WI38 (cell line): ENCODE measurements at regions not wholly inside any gene's neighbourhood (a gene's known extent, or its start where the extent isn't known, plus 50 kb on each side); places are given as distances from the start of the nearest gene placed in this dataset.

Experiments used
- H3K4me3 ChIP-seq: 2 replicates; pipeline ENCODE4 v1.5.1; 2011; ENCODE audit warnings: low read depth, mild to moderate bottlenecking, control low read depth, low read length
- CTCF ChIP-seq: IDR thresholded peaks from 2 replicates; pipeline ENCODE4 v1.5.1; 2012; ENCODE audit warnings: low read depth, mild to moderate bottlenecking, control low read depth, low read length

GRCh38 chr16:60902114-60902513, 1134.1 kb downstream of the CDH8 start:
- TF ChIP-seq CTCF, result no peak
- H3K4me3 ChIP-seq, result no peak overlapping the region

- TF ChIP-seq CTCF, result no peak
- H3K4me3 ChIP-seq, result no peak overlapping the region
Measured at GRCh38 chr16:60882816-60883215, 1153.4 kb downstream of the CDH8 start.

DNA sequence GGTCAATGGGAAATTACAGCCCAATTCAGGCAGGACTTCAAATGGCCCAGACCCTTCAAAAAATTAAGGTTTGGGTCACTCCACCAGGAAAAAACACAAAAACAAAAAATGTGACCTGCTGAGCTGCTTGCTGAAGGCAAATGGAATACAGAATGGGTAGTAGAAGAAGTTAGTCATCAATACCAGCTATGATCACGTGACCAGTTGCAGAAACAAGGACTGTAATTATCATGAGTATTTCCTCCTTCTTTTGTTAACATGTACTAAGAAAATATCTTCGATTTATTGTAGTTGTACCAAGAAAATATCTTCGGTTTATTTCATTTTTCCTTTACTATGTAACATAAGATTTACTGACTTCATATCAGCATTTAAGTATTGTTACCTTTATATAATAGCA, 1183.6 kb downstream of the CDH8 start:
- H3K4me3 ChIP-seq, result no peak overlapping the region
- no peak for TF ChIP-seq CTCF

DNA sequence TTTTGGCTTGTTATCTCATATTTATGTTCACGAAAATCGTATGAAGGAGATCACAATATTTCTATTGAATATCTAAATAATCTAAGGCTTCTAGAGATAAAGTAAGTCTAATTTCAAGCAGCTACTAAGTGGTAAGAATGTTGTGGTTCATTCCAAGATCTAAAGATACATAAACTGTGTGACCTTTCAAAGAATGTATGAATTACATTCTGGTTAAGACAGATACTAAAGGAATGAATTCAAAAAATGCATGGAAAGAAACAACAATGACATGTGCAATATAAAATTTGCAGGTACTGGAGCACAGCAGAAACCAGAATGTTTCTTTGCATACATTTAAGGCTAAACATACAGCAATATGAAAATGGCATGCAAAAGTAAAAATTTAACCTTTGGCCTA, 1214.6 kb downstream of the CDH8 start:
- TF ChIP-seq CTCF, result no peak
- H3K4me3 ChIP-seq, result no peak overlapping the region

GRCh38 chr16:60820361-60820760, 1215.9 kb downstream of the CDH8 start:
- H3K4me3 ChIP-seq, result no peak overlapping the region
- no peak for TF ChIP-seq CTCF

- H3K4me3 ChIP-seq, result no peak overlapping the region
- TF ChIP-seq CTCF, result no peak
Measured at GRCh38 chr16:60818465-60818864, 1217.8 kb downstream of the CDH8 start.

DNA sequence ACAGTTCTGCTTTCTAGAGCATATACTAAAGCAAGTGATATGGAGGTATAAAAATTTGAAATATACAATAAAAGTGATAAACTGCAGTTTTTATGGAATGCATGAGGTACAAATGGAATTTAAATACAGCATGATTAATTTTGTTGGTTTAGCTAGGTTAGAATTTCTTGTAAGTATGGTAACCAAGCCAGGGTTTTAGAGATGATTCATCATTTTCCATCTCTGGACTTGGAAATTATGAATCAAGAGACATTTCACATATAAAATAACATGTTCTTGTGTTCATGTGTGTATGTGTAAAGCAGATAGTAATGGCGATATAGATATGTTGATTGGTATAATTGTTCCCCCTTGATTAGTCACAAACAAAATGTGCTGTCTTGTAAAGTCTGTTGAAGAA, 1219.8 kb downstream of the CDH8 start:
- H3K4me3 ChIP-seq, result no peak overlapping the region

More for the DNA sequence above, 1219.8 kb downstream of the CDH8 start:
- TF ChIP-seq CTCF, result no peak
